ENCODE measurements at regions not wholly inside any gene's neighbourhood (a gene's known extent, or its start where the extent isn't known, plus 50 kb on each side); places are given as distances from the start of the nearest gene placed in this dataset.

GRCh38 chr5:164392531-164392930 is 887.1 kb downstream of the MAT2B start:
- no peak for DNase-seq (ENCODE audit: low read depth)

- no peak for DNase-seq (ENCODE audit: low read depth)
Measured at GRCh38 chr5:164394686-164395194, 889.3 kb downstream of the MAT2B start.

GRCh38 chr5:164412531-164412930 is 907.1 kb downstream of the MAT2B start:
- no peak for DNase-seq (ENCODE audit: low read depth)

GRCh38 chr5:164420161-164420560 is 914.7 kb downstream of the MAT2B start:
- no peak for DNase-seq (ENCODE audit: low read depth)

GRCh38 chr5:164422400-164422799 is 917.0 kb downstream of the MAT2B start:
- DNase-seq (ENCODE audit: low read depth): no peak

GRCh38 chr5:164431634-164432304 is 926.4 kb downstream of the MAT2B start:
- DNase-seq (ENCODE audit: low read depth): no peak

GRCh38 chr5:164433106-164433870 is 927.9 kb downstream of the MAT2B start:
- DNase-seq (ENCODE audit: low read depth): no peak

- no peak for DNase-seq (ENCODE audit: low read depth)
Measured at GRCh38 chr5:164435576-164435975, 930.2 kb downstream of the MAT2B start.

GRCh38 chr5:164439799-164440198 is 934.4 kb downstream of the MAT2B start:
- no peak for DNase-seq (ENCODE audit: low read depth)

- no peak for DNase-seq (ENCODE audit: low read depth)
Measured at GRCh38 chr5:164449460-164449859, 944.0 kb downstream of the MAT2B start.

GRCh38 chr5:164466033-164466432 is 960.6 kb downstream of the MAT2B start:
- no peak for DNase-seq (ENCODE audit: low read depth)

GRCh38 chr5:164470312-164470711 is 964.9 kb downstream of the MAT2B start:
- no peak for DNase-seq (ENCODE audit: low read depth)

GRCh38 chr5:164472165-164472564 is 966.7 kb downstream of the MAT2B start:
- DNase-seq (ENCODE audit: low read depth): no peak

GRCh38 chr5:164475339-164475977 is 970.0 kb downstream of the MAT2B start:
- DNase-seq (ENCODE audit: low read depth): no peak

GRCh38 chr5:164481270-164481669 is 975.9 kb downstream of the MAT2B start:
- DNase-seq (ENCODE audit: low read depth): no peak

GRCh38 chr5:164482351-164482750 is 976.9 kb downstream of the MAT2B start:
- no peak for DNase-seq (ENCODE audit: low read depth)

- DNase-seq (ENCODE audit: low read depth): no peak
Measured at GRCh38 chr5:164484948-164485347, 979.5 kb downstream of the MAT2B start.

GRCh38 chr5:164487939-164488338 is 982.5 kb downstream of the MAT2B start:
- DNase-seq (ENCODE audit: low read depth): no peak

GRCh38 chr5:164497311-164498064 is 992.1 kb downstream of the MAT2B start:
- no peak for DNase-seq (ENCODE audit: low read depth)

GRCh38 chr5:164498438-164498837 is 993.0 kb downstream of the MAT2B start:
- no peak for DNase-seq (ENCODE audit: low read depth)

- DNase-seq (ENCODE audit: low read depth): no peak
Measured at GRCh38 chr5:164500856-164501255, 995.4 kb downstream of the MAT2B start.

- DNase-seq (ENCODE audit: low read depth): no peak
Measured at GRCh38 chr5:164501344-164501743, 995.9 kb downstream of the MAT2B start.
